H7 (cell line): ENCODE measurements at regions not wholly inside any gene's neighbourhood (a gene's known extent, or its start where the extent isn't known, plus 50 kb on each side); places are given as distances from the start of the nearest gene placed in this dataset.
"Not testable (repeated sequence)": the region's sequence is repeated elsewhere in the genome, so short reads cannot be mapped to it uniquely, and the experiment has no call there.

ENCODE experiments used
- DNase-seq: peaks from one replicate; pipeline ENCODE4 v3.0.0; 2012
- H3K27me3 ChIP-seq: 2 replicates; pipeline ENCODE4 v1.6.0; 2011; ENCODE audit warnings: mild to moderate bottlenecking, low read length; ENCODE audit not compliant: control insufficient read depth, insufficient read depth
- H3K36me3 ChIP-seq: replicated peaks from 2 replicates; pipeline ENCODE4 v1.5.1; 2011; ENCODE audit warnings: low read length; ENCODE audit not compliant: control insufficient read depth, insufficient read depth
- H3K4me3 ChIP-seq: 2 replicates; pipeline ENCODE4 v1.5.1; 2011; ENCODE audit warnings: low read depth, mild to moderate bottlenecking, control low read depth, low read length, moderate library complexity; ENCODE audit not compliant: insufficient read depth

- Histone ChIP-seq H3K36me3 (no peaks in the 10 kb centered on the region), H3K27me3 (no peaks in the 10 kb centered on the region; the same call in 1 of the 2 replicates), H3K4me3 (no peak overlapping the region)
- DNase-seq = no peak
Measured at GRCh38 chr7:112579388-112579787, 98.6 kb downstream of the LSMEM1 start.

GRCh38 chr7:112580717-112581435 is 100.1 kb downstream of the LSMEM1 start:
- Histone ChIP-seq H3K36me3 (no peaks in the 10 kb centered on the region), H3K27me3 (no peaks in the 10 kb centered on the region; the same call in 1 of the 2 replicates), H3K4me3 (no peak overlapping the region)
- DNase-seq = no peak

- H3K36me3 ChIP-seq = no peaks in the 10 kb centered on the region
- no peaks in the 10 kb centered on the region; the same call in 1 of the 2 replicates for H3K27me3 ChIP-seq
- no peak for DNase-seq
- no peak overlapping the region for H3K4me3 ChIP-seq
Measured at GRCh38 chr7:112581529-112581928, 100.7 kb downstream of the LSMEM1 start.

- Histone ChIP-seq H3K27me3 (no peaks in the 10 kb centered on the region; the same call in 1 of the 2 replicates), H3K36me3 (no peaks in the 10 kb centered on the region), H3K4me3 (no peak overlapping the region)
- DNase-seq = no peak
Measured at GRCh38 chr7:112584290-112584689, 103.5 kb downstream of the LSMEM1 start.

- H3K36me3 ChIP-seq = no peaks in the 10 kb centered on the region
- no peak for DNase-seq
- no peak overlapping the region for H3K4me3 ChIP-seq
- H3K27me3 ChIP-seq = no peaks in the 10 kb centered on the region; the same call in 1 of the 2 replicates
Measured at GRCh38 chr7:112587504-112587903, 106.7 kb downstream of the LSMEM1 start.

- H3K36me3 ChIP-seq, DNase-seq, H3K4me3 ChIP-seq, H3K27me3 ChIP-seq: not testable (repeated sequence)
Measured at GRCh38 chr7:112592565-112593263, 111.9 kb downstream of the LSMEM1 start.

- Histone ChIP-seq H3K36me3 (no peaks in the 10 kb centered on the region), H3K27me3 (no peaks in the 10 kb centered on the region), H3K4me3 (no peak overlapping the region)
- DNase-seq = no peak
Measured at GRCh38 chr7:112594397-112594796, 113.6 kb downstream of the LSMEM1 start.

GRCh38 chr7:112596260-112596659 is 115.5 kb downstream of the LSMEM1 start:
- Histone ChIP-seq H3K4me3 (no peak overlapping the region), H3K36me3 (no peaks in the 10 kb centered on the region), H3K27me3 (no peaks in the 10 kb centered on the region)
- no peak for DNase-seq

GRCh38 chr7:112596981-112597380 is 116.2 kb downstream of the LSMEM1 start:
- DNase-seq = no peak
- Histone ChIP-seq H3K27me3 (no peaks in the 10 kb centered on the region), H3K4me3 (no peak overlapping the region), H3K36me3 (no peaks in the 10 kb centered on the region)

- H3K27me3 ChIP-seq = no peaks in the 10 kb centered on the region
Measured at GRCh38 chr7:112603673-112604072, 122.9 kb downstream of the LSMEM1 start.

GRCh38 chr7:112610636-112611035 is 129.8 kb downstream of the LSMEM1 start:
- no peak overlapping the region for H3K4me3 ChIP-seq
- DNase-seq = no peak

More at GRCh38 chr7:112603673-112604072, 122.9 kb downstream of the LSMEM1 start:
- Histone ChIP-seq H3K36me3 (no peaks in the 10 kb centered on the region), H3K4me3 (no peak overlapping the region)
- no peak for DNase-seq

GRCh38 chr7:112615701-112616100 is 134.9 kb downstream of the LSMEM1 start:
- H3K36me3 ChIP-seq = no peaks in the 10 kb centered on the region
- H3K27me3 ChIP-seq = no peaks in the 10 kb centered on the region
- DNase-seq = no peak
- no peak overlapping the region for H3K4me3 ChIP-seq

More at GRCh38 chr7:112610636-112611035, 129.8 kb downstream of the LSMEM1 start:
- H3K27me3 ChIP-seq = no peaks in the 10 kb centered on the region
- H3K36me3 ChIP-seq = no peaks in the 10 kb centered on the region

- H3K4me3 ChIP-seq = no peak overlapping the region
- H3K36me3 ChIP-seq = no peaks in the 10 kb centered on the region
- no peaks in the 10 kb centered on the region for H3K27me3 ChIP-seq
- DNase-seq = no peak
Measured at GRCh38 chr7:112616295-112616694, 135.5 kb downstream of the LSMEM1 start.

GRCh38 chr7:112619343-112619742 is 138.6 kb downstream of the LSMEM1 start:
- no peak for DNase-seq
- Histone ChIP-seq H3K36me3 (no peaks in the 10 kb centered on the region), H3K4me3 (no peak overlapping the region), H3K27me3 (no peaks in the 10 kb centered on the region)

GRCh38 chr7:112622159-112622715 is 141.4 kb downstream of the LSMEM1 start:
- no peak overlapping the region for H3K4me3 ChIP-seq
- peak; percentile 19 for DNase-seq
- H3K27me3 ChIP-seq = no peaks in the 10 kb centered on the region
- H3K36me3 ChIP-seq = no peaks in the 10 kb centered on the region
